Endothelial cell of umbilical vein (primary cell): ENCODE measurements at regions not wholly inside any gene's neighbourhood (a gene's known extent, or its start where the extent isn't known, plus 50 kb on each side); places are given as distances from the start of the nearest gene placed in this dataset.

Experiments
- BruUV-seq: library from RNA; stranded (reverse); fragments of 400-500 nt; replicated peaks from 2 replicates; lab custom pipeline; 2021; lab: Mats Ljungman, UMichigan
- CTCF ChIA-PET: fragments of 300-600, 350-600 bp; sonication (Branson Sonifier 250); formaldehyde crosslinking; loops from one replicate; lab custom pipeline; 2021; ENCODE audit warnings: antibody characterized with exemption, inconsistent platforms; lab: Charles Lee
- POLR2A ChIA-PET: fragments of 300-600, 350-600 bp; sonication (Branson Sonifier 250); formaldehyde crosslinking; loops from one replicate; lab custom pipeline; 2021; ENCODE audit warnings: antibody characterized with exemption, inconsistent platforms; lab: Charles Lee
- DNase-seq: peaks from one replicate; pipeline ENCODE4 v3.0.0-alpha.2; 2011; ENCODE audit warnings: low read depth, low spot score
- FAIRE-seq: peaks from 2 replicates; lab custom pipeline; 2011; peaks lifted over from hg19 to GRCh38; lab: Jason Lieb, UNC
- H2AFZ ChIP-seq: 2 replicates; pipeline ENCODE4 v1.6.0; 2012; ENCODE audit warnings: low read depth, low read length, control low read depth, inconsistent platforms
- H3K27ac ChIP-seq: 2 replicates; pipeline ENCODE4 v1.5.1; 2011; ENCODE audit warnings: low read depth, mild to moderate bottlenecking, control low read depth, low read length, moderate library complexity; ENCODE audit not compliant: insufficient read depth
- H3K27me3 ChIP-seq, 2 experiments: 2 replicates each; pipeline versions ENCODE4 v1.6.0 to v1.6.1; 2011; ENCODE audit warnings: low read length in 2 of 2, mixed read lengths in 1 of 2; ENCODE audit not compliant: control insufficient read depth in 2 of 2, insufficient read depth in 2 of 2
- H3K36me3 ChIP-seq, 2 experiments: 2 replicates in 1 of 2; 3 replicates in 1 of 2; pipeline ENCODE4 v1.5.1; 2011; ENCODE audit warnings: low read length in 2 of 2, mild to moderate bottlenecking in 1 of 2, moderate library complexity in 1 of 2; ENCODE audit not compliant: control insufficient read depth in 2 of 2, insufficient read depth in 2 of 2; ENCODE audit errors: extremely low read depth in 1 of 2
- H3K4me1 ChIP-seq: 3 replicates; pipeline ENCODE4 v1.5.1; 2011; ENCODE audit warnings: mild to moderate bottlenecking, low read length; ENCODE audit not compliant: control insufficient read depth, insufficient read depth; ENCODE audit errors: extremely low read depth
- H3K4me2 ChIP-seq: 2 replicates; pipeline ENCODE4 v1.6.1; 2011; ENCODE audit warnings: low read length, control low read depth, mixed read lengths; ENCODE audit not compliant: insufficient read depth
- H3K4me3 ChIP-seq, 3 experiments: fragments of 200-600 bp in 1 of 3; sonication (generic), shearing (Covaris generic) in 1 of 3; replicated peaks in 1 of 3; 2 replicates each; pipeline ENCODE4 v1.5.1; 2011 to 2016; ENCODE audit warnings: control low read depth in 3 of 3, low read length in 3 of 3, mild to moderate bottlenecking in 2 of 3, inconsistent platforms in 1 of 3, low read depth in 1 of 3, moderate library complexity in 1 of 3; ENCODE audit not compliant: insufficient read depth in 1 of 3
- H3K79me2 ChIP-seq: 2 replicates; pipeline ENCODE4 v1.6.0; 2012; ENCODE audit warnings: low read length, inconsistent platforms; ENCODE audit not compliant: control insufficient read depth, insufficient read depth
- H3K9ac ChIP-seq: replicated peaks from 2 replicates; pipeline ENCODE3; 2011; ENCODE audit warnings: low read length, control low read depth; ENCODE audit not compliant: insufficient read depth; ENCODE audit errors: extremely low read depth
- H3K9me1 ChIP-seq: replicated peaks from 3 replicates; pipeline ENCODE4 v1.6.0; 2011; ENCODE audit warnings: mild to moderate bottlenecking, low read length; ENCODE audit not compliant: control insufficient read depth, insufficient read depth; ENCODE audit errors: extremely low read depth
- H3K9me3 ChIP-seq: replicated peaks from 2 replicates; pipeline ENCODE4 v1.5.1; 2012; ENCODE audit warnings: low read length, inconsistent platforms; ENCODE audit not compliant: control insufficient read depth, insufficient read depth
- H4K20me1 ChIP-seq: replicated peaks from 2 replicates; pipeline ENCODE3; 2011; ENCODE audit warnings: mild to moderate bottlenecking, low read length; ENCODE audit not compliant: control insufficient read depth, insufficient read depth; ENCODE audit errors: extremely low read depth
- EZH2 ChIP-seq: IDR thresholded peaks from 2 replicates; pipeline ENCODE4 v1.6.1; 2012; ENCODE audit warnings: borderline replicate concordance, low read depth, mild to moderate bottlenecking, moderate library complexity, low read length, inconsistent platforms; ENCODE audit not compliant: severe bottlenecking
- FOS ChIP-seq: IDR thresholded peaks from 2 replicates; pipeline ENCODE4 v1.6.1; 2011; ENCODE audit warnings: mild to moderate bottlenecking, low read length, moderate library complexity, borderline replicate concordance; ENCODE audit not compliant: insufficient read depth
- GATA2 ChIP-seq: IDR thresholded peaks from 2 replicates; pipeline ENCODE4 v1.7.0; 2011; ENCODE audit warnings: low read depth, mild to moderate bottlenecking, moderate library complexity, mixed read lengths, low read length; ENCODE audit not compliant: insufficient read length, insufficient read depth
- JUN ChIP-seq: IDR thresholded peaks from 2 replicates; pipeline ENCODE4 v1.6.1; 2011; ENCODE audit warnings: borderline replicate concordance, low read depth; ENCODE audit not compliant: insufficient read length, insufficient read depth
- MAX ChIP-seq: IDR thresholded peaks from 2 replicates; pipeline ENCODE4 v1.6.1; 2011; ENCODE audit not compliant: insufficient read depth, insufficient read length
- MYC ChIP-seq: IDR thresholded peaks from one replicate; pipeline ENCODE4 v1.6.1; 2011; ENCODE audit warnings: mild to moderate bottlenecking, low read depth, low read length
- POLR2A ChIP-seq: IDR thresholded peaks from 2 replicates; pipeline ENCODE4 v1.6.1; 2012; ENCODE audit warnings: low read depth, mild to moderate bottlenecking, control low read depth, low read length
- POLR2AphosphoS5 ChIP-seq: IDR thresholded peaks from 2 replicates; pipeline ENCODE4 v1.6.1; 2012; ENCODE audit warnings: low read depth, mild to moderate bottlenecking, control low read depth, low read length, moderate library complexity; ENCODE audit not compliant: insufficient read depth
- dilution Hi-C: fragments of 300-500 bp; cut with MboI; formaldehyde crosslinking; loops from one replicate; pipeline ENCODE4 v1.15.0; 2019; ENCODE audit warnings: low sequenced_read_pairs; ENCODE audit not compliant: extremely low pct_ligation_motif_present
- intact Hi-C: fragments of 100-400 bp; cut with micrococcal nuclease; formaldehyde crosslinking; loops from one replicate; pipeline ENCODE4 v1.10.0; 2022
- TF ChIP-seq, protein P1 (sequence below), 2 donors: IDR thresholded peaks; 1 replicate in 1 of 2; 2 replicates in 1 of 2; pipeline ENCODE4 v1.5.1; 2011; ENCODE audit warnings: low read length in 2 of 2, mild to moderate bottlenecking in 2 of 2, moderate library complexity in 2 of 2, control low read depth in 1 of 2, inconsistent platforms in 1 of 2, low read depth in 1 of 2; ENCODE audit not compliant: insufficient read depth in 1 of 2; ENCODE audit errors: extremely low read depth in 1 of 2

GRCh38 chr15:95325763-95326404 lies 1004.6 kb upstream of the NR2F2 start:
- intact Hi-C loops = loop anchor here (1.0 to 2.0 kb wide), 15 partner anchors 22 to 1019 kb away; no protein-coding TSS in a partner anchor
- TF ChIP-seq MYC = no peak
- peak; percentile 43 for TF ChIP-seq GATA2
- TF ChIP-seq FOS = peak; percentile 78
- TF ChIP-seq MAX = no peak
- peak; percentile 77 for TF ChIP-seq POLR2AphosphoS5
- peak; percentile 69 for TF ChIP-seq JUN
- TF ChIP-seq, protein P1, sequence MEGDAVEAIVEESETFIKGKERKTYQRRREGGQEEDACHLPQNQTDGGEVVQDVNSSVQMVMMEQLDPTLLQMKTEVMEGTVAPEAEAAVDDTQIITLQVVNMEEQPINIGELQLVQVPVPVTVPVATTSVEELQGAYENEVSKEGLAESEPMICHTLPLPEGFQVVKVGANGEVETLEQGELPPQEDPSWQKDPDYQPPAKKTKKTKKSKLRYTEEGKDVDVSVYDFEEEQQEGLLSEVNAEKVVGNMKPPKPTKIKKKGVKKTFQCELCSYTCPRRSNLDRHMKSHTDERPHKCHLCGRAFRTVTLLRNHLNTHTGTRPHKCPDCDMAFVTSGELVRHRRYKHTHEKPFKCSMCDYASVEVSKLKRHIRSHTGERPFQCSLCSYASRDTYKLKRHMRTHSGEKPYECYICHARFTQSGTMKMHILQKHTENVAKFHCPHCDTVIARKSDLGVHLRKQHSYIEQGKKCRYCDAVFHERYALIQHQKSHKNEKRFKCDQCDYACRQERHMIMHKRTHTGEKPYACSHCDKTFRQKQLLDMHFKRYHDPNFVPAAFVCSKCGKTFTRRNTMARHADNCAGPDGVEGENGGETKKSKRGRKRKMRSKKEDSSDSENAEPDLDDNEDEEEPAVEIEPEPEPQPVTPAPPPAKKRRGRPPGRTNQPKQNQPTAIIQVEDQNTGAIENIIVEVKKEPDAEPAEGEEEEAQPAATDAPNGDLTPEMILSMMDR (IDR thresholded peaks at IDR 0.05; ENCODE audit: extremely low read depth in 1 of 2, insufficient read depth in 1 of 2, low read depth in 1 of 2, low read length in 2 of 2) = no peak
- no peak for TF ChIP-seq EZH2
- TF ChIP-seq POLR2A = peak; percentile 75
- peak; percentile 94 for DNase-seq

More at GRCh38 chr15:95325763-95326404, 1004.6 kb upstream of the NR2F2 start:
- peaks cover 62% of the 10 kb centered on the region for H3K4me1 ChIP-seq
- no peaks in the 10 kb centered on the region for H3K36me3 ChIP-seq
- no peak overlapping the region for H2AFZ ChIP-seq
- no peaks in the 10 kb centered on the region for H3K27me3 ChIP-seq
- H3K9me3 ChIP-seq = no peaks in the 10 kb centered on the region
- H3K4me2 ChIP-seq = peak overlapping the region; percentile 83
- peak overlapping the region; percentile 98 for H3K27ac ChIP-seq
- no peaks in the 10 kb centered on the region for H3K9me1 ChIP-seq
- H3K79me2 ChIP-seq = peaks cover 42% of the 10 kb centered on the region
- no TSS peak for BruUV-seq
- ChIA-PET POLR2A (interaction anchor here (0.5 to 0.6 kb wide), 3 partner anchors 29 to 1005 kb away, joined by 3 to 4 read pairs (median 4); no protein-coding TSS in a partner anchor), CTCF (interaction anchor here (0.9 to 2.0 kb wide), 9 partner anchors 22 to 1259 kb away, joined by 3 to 11 read pairs (median 3); no protein-coding TSS in a partner anchor)
- H3K9ac ChIP-seq = peak overlapping the region; percentile 98
- FAIRE-seq = peak; percentile 33
- peak overlapping the region; percentile 64 to 81 (median 65) for H3K4me3 ChIP-seq
- no peaks in the 10 kb centered on the region for H4K20me1 ChIP-seq
- dilution Hi-C loops = no loop called here
